Epithelial cell of prostate (primary cell): ENCODE measurements at regions not wholly inside any gene's neighbourhood (a gene's known extent, or its start where the extent isn't known, plus 50 kb on each side); places are given as distances from the start of the nearest gene placed in this dataset.
"Not testable (repeated sequence)": the region's sequence is repeated elsewhere in the genome, so short reads cannot be mapped to it uniquely, and the experiment has no call there.

Experiments
- DNase-seq: peaks from one replicate; pipeline ENCODE4 v3.0.0-alpha.2; 2011; ENCODE audit warnings: low read depth, low spot score
- H3K27ac ChIP-seq: fragments of 450-650 bp; 2 replicates; pipeline ENCODE4 v1.5.1; 2017; ENCODE audit warnings: mild to moderate bottlenecking

GRCh38 chrX:90848595-90848994 is 586.0 kb upstream of the PABPC5 start:
- DNase-seq, H3K27ac ChIP-seq: not testable (repeated sequence)

GRCh38 chrX:90883479-90883878 is 551.2 kb upstream of the PABPC5 start:
- DNase-seq: no peak

GRCh38 chrX:90914816-90915215 is 519.8 kb upstream of the PABPC5 start:
- DNase-seq, H3K27ac ChIP-seq: not testable (repeated sequence)

More at GRCh38 chrX:90883479-90883878, 551.2 kb upstream of the PABPC5 start:
- H3K27ac ChIP-seq: no peak overlapping the region

- H3K27ac ChIP-seq, DNase-seq: not testable (repeated sequence)
Observed at GRCh38 chrX:90946870-90947269, 487.8 kb upstream of the PABPC5 start.

- H3K27ac ChIP-seq, DNase-seq: not testable (repeated sequence)
Observed at GRCh38 chrX:90995191-90995590, 439.4 kb upstream of the PABPC5 start.

GRCh38 chrX:91018111-91018510 is 416.5 kb upstream of the PABPC5 start:
- not testable (repeated sequence) for DNase-seq, H3K27ac ChIP-seq

GRCh38 chrX:91039777-91040176 is 394.9 kb upstream of the PABPC5 start:
- no peak for DNase-seq

GRCh38 chrX:91066104-91066503 is 368.5 kb upstream of the PABPC5 start:
- no peak for DNase-seq
- no peak overlapping the region for H3K27ac ChIP-seq

More at GRCh38 chrX:91039777-91040176, 394.9 kb upstream of the PABPC5 start:
- no peak overlapping the region for H3K27ac ChIP-seq

- peak; percentile 0 for DNase-seq
- no peak overlapping the region for H3K27ac ChIP-seq
Observed at GRCh38 chrX:91079342-91080114, 355.1 kb upstream of the PABPC5 start.

- no peak for DNase-seq
- no peak overlapping the region for H3K27ac ChIP-seq
Observed at GRCh38 chrX:91080822-91081221, 353.8 kb upstream of the PABPC5 start.

GRCh38 chrX:91081873-91082272 is 352.8 kb upstream of the PABPC5 start:
- H3K27ac ChIP-seq: no peak overlapping the region
- DNase-seq: no peak

GRCh38 chrX:91108761-91109160 is 325.9 kb upstream of the PABPC5 start:
- DNase-seq: no peak
- H3K27ac ChIP-seq: no peak overlapping the region

GRCh38 chrX:91122151-91122694 is 312.4 kb upstream of the PABPC5 start:
- no peak for DNase-seq

GRCh38 chrX:91137883-91138282 is 296.8 kb upstream of the PABPC5 start:
- H3K27ac ChIP-seq: no peak overlapping the region
- no peak for DNase-seq

More at GRCh38 chrX:91122151-91122694, 312.4 kb upstream of the PABPC5 start:
- no peak overlapping the region for H3K27ac ChIP-seq
